NCI-H774 (cell line): ENCODE measurements at regions not wholly inside any gene's neighbourhood (a gene's known extent, or its start where the extent isn't known, plus 50 kb on each side); places are given as distances from the start of the nearest gene placed in this dataset.
A peak's percentile ranks its signal among the peaks of the same experiment; 100 is the strongest.
"Not testable (repeated sequence)": the region's sequence is repeated elsewhere in the genome, so short reads cannot be mapped to it uniquely, and the experiment has no call there.

ENCODE experiments used
- DNase-seq: peaks from one replicate; lab custom pipeline; 2025; lab: John Stamatoyannopoulos, UW

DNA sequence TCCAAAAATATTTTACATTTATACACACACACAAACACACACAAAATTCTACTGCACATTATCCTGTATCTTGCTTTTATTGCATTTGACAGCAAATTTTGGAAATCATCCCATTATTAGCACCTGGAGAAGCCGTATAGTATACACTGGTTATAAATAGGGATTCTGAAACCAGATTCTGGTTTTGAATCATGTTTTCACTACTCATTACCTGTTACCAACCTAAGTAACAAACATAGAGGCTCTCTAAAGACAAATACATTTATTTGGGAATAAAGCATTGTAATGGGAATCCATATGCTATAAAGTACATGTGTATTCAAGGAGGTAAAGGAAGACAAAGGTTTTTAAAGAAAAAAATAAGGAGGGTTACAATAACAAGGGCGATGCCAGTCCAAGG lies 106.8 kb downstream of the OR2B2 start:
- DNase-seq = no peak

DNA sequence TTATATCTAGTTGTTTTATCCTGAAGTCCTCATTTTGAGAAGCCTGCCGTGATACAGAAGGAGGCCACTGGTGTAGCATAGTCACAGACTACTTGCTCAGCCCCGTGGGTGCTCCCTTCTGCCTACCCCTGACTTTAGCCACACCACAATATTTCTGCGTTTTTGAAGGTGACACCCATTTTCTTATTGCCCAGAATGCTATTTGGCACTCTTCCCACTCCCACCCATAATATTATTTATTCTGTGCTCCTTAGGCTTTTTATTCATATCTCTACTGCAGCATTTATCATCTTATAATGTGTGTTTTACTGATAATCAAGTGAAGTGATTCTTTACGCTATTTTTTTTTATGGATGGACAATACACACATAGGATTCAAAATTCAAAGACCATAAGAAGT lies 107.3 kb downstream of the OR2B2 start:
- DNase-seq = no peak

- no peak for DNase-seq
Observed at GRCh38 chr6:27800731-27801373, 111.3 kb downstream of the OR2B2 start.

DNA sequence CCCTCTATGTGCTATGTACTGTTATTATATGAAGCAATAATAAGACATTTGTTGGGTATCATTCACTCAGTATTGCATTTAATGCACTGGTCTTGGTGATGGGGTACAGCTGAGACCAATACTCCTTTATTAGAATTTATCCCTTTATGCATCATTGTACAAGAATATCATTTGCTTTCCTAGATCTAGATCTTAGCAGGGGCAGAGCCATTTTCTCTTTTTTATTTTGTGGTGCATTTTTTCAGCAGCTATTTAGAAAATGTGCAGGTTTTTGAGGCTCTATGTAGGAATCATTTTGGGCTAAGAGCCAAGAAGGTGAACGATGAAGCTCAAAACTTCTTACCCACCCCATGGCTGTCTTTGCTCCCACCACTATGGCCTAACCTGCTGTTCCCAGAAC lies 114.2 kb downstream of the OR2B2 start:
- no peak for DNase-seq

DNA sequence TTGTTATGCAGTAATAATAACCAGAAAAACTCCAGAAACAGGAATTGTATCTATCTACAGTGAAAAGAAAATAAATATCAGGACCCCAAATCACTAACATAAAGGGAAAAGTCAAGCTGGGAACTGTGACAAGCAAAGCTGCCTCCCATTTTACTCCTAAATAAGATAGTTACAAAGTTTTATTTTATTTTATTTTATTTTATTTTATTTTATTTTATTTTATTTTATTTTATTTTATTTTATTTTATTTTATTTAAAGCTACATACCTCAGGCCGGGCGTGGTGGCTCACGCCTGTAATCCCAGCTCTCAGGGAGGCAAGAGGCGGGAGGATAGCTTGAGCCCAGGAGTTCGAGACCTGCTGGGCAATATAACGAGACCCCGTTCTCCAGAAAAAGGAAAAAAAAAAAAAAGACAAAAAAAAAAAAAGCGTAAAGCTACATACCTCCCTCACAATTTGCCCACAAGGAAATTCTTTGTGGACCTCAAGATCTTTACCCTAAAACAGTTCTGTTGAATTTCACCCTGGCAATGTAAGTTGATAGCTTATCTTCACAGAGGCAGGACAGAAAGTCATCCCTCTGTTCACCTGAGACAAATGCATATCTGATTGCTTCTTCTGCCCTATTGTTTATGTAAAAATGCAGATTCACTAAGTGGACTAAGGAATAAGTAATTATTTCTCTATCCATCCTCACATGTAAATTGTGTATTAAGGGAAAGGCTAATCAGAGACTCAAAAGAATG lies 115.3 kb downstream of the OR2B2 start:
- not testable (repeated sequence) for DNase-seq

DNA sequence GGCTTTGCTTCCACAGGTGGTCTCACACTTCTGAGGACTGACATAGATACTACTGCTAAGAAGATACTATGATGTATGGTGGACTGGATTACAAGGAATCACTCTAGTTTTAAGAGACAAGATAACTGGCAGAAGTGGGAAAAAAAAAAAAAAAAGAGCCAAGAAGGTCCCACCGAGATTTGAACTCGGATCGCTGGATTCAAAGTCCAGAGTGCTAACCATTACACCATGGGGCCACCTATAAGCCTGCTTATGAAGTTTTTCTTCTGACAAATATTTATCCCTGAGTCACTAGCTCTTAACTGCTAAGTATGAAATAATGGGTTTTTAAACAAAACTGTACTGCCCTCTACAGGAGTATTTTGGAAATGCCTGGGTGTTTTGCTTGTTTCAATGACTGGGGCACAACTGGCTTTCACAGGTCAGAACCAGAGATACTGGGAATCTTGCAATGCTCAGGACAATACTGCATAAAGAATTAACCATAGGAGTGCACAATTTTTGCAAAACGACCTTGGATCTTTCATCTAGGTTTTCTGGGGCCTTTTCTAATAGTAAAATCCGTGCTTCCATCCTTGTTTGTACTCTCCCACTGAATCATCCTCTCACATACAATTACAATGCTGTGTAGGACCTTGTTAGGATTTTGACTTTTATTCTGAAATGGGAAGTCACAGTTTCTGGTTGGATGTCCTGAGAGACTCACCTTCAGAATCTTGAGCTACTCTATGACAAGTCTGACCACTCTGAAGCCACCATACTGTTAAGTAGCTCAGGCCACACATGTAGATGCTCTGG lies 116.3 kb downstream of the OR2B2 start:
- DNase-seq = peak; percentile 85

- DNase-seq = peak; percentile 79
Observed at GRCh38 chr6:27791182-27791943, 120.8 kb downstream of the OR2B2 start.

- not testable (repeated sequence) for DNase-seq
Observed at GRCh38 chr6:27788376-27788775, 123.8 kb downstream of the OR2B2 start.

GRCh38 chr6:27786048-27786447 lies 126.1 kb downstream of the OR2B2 start:
- no peak for DNase-seq

GRCh38 chr6:27785294-27785693 lies 126.9 kb downstream of the OR2B2 start:
- DNase-seq = no peak

GRCh38 chr6:27782748-27783147 lies 129.4 kb downstream of the OR2B2 start:
- DNase-seq = no peak

DNA sequence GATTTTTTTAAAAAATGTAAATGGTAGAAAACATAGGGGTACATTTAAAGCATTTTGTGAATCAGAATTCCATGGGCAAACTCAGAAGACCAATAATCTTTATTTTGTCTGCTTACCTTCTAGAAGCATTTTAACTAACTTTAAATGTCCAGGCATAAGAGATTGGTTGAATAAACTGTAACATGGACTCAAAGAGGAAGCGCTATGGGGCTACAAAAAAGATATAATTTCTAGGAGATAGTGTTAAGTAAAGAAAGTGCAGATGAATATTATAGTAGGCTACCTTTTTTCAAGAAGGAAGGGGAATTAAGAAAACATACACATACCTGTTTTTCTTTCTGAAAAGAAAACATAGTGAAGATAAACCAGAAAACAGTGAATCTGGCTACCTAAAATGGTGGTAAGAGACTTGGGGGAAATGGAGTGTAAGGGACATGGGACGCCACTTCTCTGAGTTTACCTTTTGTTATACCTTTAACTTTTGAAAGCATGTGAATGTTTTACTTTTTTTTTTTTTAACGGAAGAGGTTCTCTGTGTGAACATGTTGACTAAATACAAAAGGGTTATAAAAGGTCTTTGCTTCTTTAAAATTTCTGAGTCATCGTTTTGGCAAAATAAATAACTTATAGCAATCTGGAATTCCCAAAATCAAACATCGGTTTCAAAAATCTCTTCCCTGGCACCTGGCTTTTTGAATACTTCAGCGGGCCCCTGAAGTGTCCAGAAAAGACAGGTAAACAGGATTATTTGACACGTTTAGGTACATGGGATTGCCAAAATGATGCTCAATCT lies 133.4 kb downstream of the OR2B2 start:
- DNase-seq = no peak

GRCh38 chr6:27777614-27778355 lies 134.4 kb downstream of the OR2B2 start:
- no peak for DNase-seq

- no peak for DNase-seq
Observed at GRCh38 chr6:27777126-27777525, 135.1 kb downstream of the OR2B2 start.

GRCh38 chr6:27776504-27776903 lies 135.7 kb downstream of the OR2B2 start:
- no peak for DNase-seq

- DNase-seq = no peak
Observed at GRCh38 chr6:27775796-27776184, 136.4 kb downstream of the OR2B2 start.

GRCh38 chr6:27775138-27775795 lies 136.9 kb downstream of the OR2B2 start:
- DNase-seq = not testable (repeated sequence)

GRCh38 chr6:27774264-27774600 lies 138.0 kb downstream of the OR2B2 start:
- DNase-seq = not testable (repeated sequence)

DNA sequence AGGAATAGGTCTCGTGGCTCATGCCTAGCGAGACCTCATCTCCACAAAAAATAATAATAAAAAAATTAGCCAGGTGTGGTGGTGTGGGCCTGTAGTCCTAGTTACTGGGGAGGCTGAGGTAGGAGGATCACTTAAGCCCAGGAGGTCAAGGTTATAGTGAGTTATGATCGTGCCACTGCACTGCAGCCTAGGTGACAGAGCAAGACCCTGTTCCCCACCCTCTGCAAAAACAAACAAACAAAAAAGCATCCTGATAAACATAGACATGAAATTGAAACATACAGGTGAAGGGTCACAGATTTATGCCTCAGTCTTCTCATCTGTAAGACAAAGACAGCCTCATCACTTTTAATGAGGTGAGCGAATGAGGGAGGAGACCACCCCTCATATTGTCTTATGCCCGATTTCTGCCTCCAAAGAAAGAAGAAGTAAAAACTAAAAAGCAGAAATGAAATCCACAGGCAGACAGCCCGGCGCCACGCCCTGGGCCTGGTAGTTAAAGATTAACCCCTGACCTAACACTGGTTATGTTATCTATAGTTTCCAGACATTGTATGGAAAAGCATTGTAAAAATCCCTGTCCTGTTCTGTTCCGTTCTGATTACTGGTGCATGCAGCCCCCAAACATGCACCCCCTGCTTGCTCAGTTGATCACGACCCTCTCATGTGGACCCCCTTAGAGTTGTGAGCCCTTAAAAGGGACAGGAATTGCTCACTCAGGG lies 138.5 kb downstream of the OR2B2 start:
- not testable (repeated sequence) for DNase-seq
